HCT116 (cell line): ENCODE measurements at regions not wholly inside any gene's neighbourhood (a gene's known extent, or its start where the extent isn't known, plus 50 kb on each side); places are given as distances from the start of the nearest gene placed in this dataset.

Source experiments
- ATAC-seq: fragments of 200-7000 bp; cut with Tn5 transposase; 2 replicates; pipeline ENCODE4 v1.9.1; 2020; ENCODE audit warnings: mild to moderate bottlenecking, moderate library complexity
- BruUV-seq: library from RNA; stranded (reverse); fragments of 400-500 nt; replicated peaks from 2 replicates; lab custom pipeline; 2021; lab: Mats Ljungman, UMichigan
- CTCF ChIA-PET: fragments of 300-600 bp; sonication (Branson Sonifier 250); formaldehyde crosslinking; loops from one replicate; lab custom pipeline; 2021; ENCODE audit warnings: antibody characterized with exemption; lab: Charles Lee
- POLR2A ChIA-PET: fragments of 300-600, 350-600 bp; sonication (Branson Sonifier 250); formaldehyde crosslinking; loops from one replicate; lab custom pipeline; 2021; ENCODE audit warnings: antibody characterized with exemption; lab: Charles Lee
- RAD21 ChIA-PET, 2 experiments: fragments of 300-600 bp; sonication (Branson Sonifier 250); formaldehyde crosslinking; loops; one replicate each; lab custom pipeline; 2023; ENCODE audit warnings: low total read pairs in 2 of 2; ENCODE audit not compliant: uncharacterized antibody in 2 of 2, unreplicated experiment in 2 of 2, low non-redundant PET in 1 of 2; lab: Charles Lee
- DNase-seq: peaks from one replicate; pipeline ENCODE4 v3.0.0-alpha.2; 2010; ENCODE audit warnings: low read depth, low spot score
- H2AFZ ChIP-seq: fragments of 200-600 bp; shearing (Covaris generic), sonication (generic); 2 replicates; pipeline ENCODE4 v1.6.1; 2017; ENCODE audit warnings: low read depth, mixed run types, mixed read lengths, antibody characterized with exemption, low read length; ENCODE audit not compliant: poor library complexity, severe bottlenecking
- H3K27ac ChIP-seq: 2 replicates; pipeline ENCODE4 v1.5.1; 2012; ENCODE audit warnings: low read depth, low read length
- H3K27me3 ChIP-seq: fragments of 200-600 bp; sonication (generic); 2 replicates; pipeline ENCODE4 v1.6.1; 2016; ENCODE audit warnings: mixed run types, low read length, mixed read lengths; ENCODE audit not compliant: insufficient read depth
- H3K36me3 ChIP-seq, 2 experiments: fragments of 200-500 bp in 1 of 2; fragments of 200-600 bp in 1 of 2; sonication (Bioruptor generic) in 1 of 2; sonication (generic) in 1 of 2; 2 replicates each; pipeline versions ENCODE4 v1.5.1 to v1.6.1; 2014 to 2016; ENCODE audit warnings: low read length in 2 of 2, inconsistent platforms in 1 of 2, mixed read lengths in 1 of 2, mixed run types in 1 of 2; ENCODE audit not compliant: insufficient read depth in 2 of 2, control insufficient read depth in 1 of 2
- H3K4me1 ChIP-seq, 2 experiments: fragments of 200-600 bp in 1 of 2; sonication (generic) in 1 of 2; 2 replicates each; pipeline versions ENCODE4 v1.5.1 to v1.6.1; 2012 to 2017; ENCODE audit warnings: low read length in 2 of 2, inconsistent platforms in 1 of 2, mild to moderate bottlenecking in 1 of 2, mixed read lengths in 1 of 2, mixed run types in 1 of 2, moderate library complexity in 1 of 2; ENCODE audit not compliant: insufficient read depth in 2 of 2, control insufficient read depth in 1 of 2
- H3K4me2 ChIP-seq: fragments of 200-600 bp; sonication (generic); 2 replicates; pipeline ENCODE4 v1.6.1; 2017; ENCODE audit warnings: mixed run types, low read length, mixed read lengths
- H3K4me3 ChIP-seq, 2 experiments: fragments of 200-600 bp in 1 of 2; sonication (generic) in 1 of 2; replicated peaks in 1 of 2; 2 replicates each; pipeline ENCODE4 v1.5.1; 2011 to 2016; ENCODE audit warnings: low read length in 2 of 2, control low read depth in 1 of 2, low read depth in 1 of 2, mild to moderate bottlenecking in 1 of 2, mixed read lengths in 1 of 2, mixed run types in 1 of 2
- H3K79me2 ChIP-seq: fragments of 200-600 bp; sonication (generic); 2 replicates; pipeline ENCODE4 v1.6.1; 2017; ENCODE audit warnings: mild to moderate bottlenecking, mixed run types, low read length, moderate library complexity, mixed read lengths; ENCODE audit not compliant: insufficient read depth
- H3K9ac ChIP-seq: fragments of 200-600 bp; sonication (generic); 2 replicates; pipeline ENCODE4 v1.6.1; 2016; ENCODE audit warnings: low read length, mixed read lengths
- H3K9me2 ChIP-seq: fragments of 200-600 bp; sonication (generic), shearing (Covaris generic); 2 replicates; pipeline ENCODE4 v1.6.1; 2017; ENCODE audit warnings: mixed run types, mild to moderate bottlenecking, moderate library complexity; ENCODE audit not compliant: insufficient read depth
- H3K9me3 ChIP-seq, 2 experiments: fragments of 200-500 bp in 1 of 2; fragments of 200-600 bp in 1 of 2; sonication (Bioruptor generic) in 1 of 2; sonication (generic) in 1 of 2; 2 replicates each; pipeline ENCODE4 v1.6.1; 2014 to 2017; ENCODE audit warnings: low read length in 2 of 2, mixed read lengths in 2 of 2, inconsistent platforms in 1 of 2, low read depth in 1 of 2, mild to moderate bottlenecking in 1 of 2, mixed run types in 1 of 2, moderate library complexity in 1 of 2; ENCODE audit not compliant: control insufficient read depth in 1 of 2, insufficient read depth in 1 of 2
- H4K20me1 ChIP-seq: fragments of 200-600 bp; sonication (generic), shearing (Covaris generic); 2 replicates; pipeline ENCODE4 v1.6.1; 2017; ENCODE audit warnings: mixed run types, mild to moderate bottlenecking, moderate library complexity; ENCODE audit not compliant: insufficient read depth
- ATF3 ChIP-seq: IDR thresholded peaks from 2 replicates; pipeline ENCODE4 v1.6.1; 2012
- CBX3 ChIP-seq: IDR thresholded peaks from 2 replicates; pipeline ENCODE4 v1.6.1; 2012; ENCODE audit warnings: low read depth
- CEBPB ChIP-seq: IDR thresholded peaks from 2 replicates; pipeline ENCODE4 v1.6.1; 2012; ENCODE audit warnings: low read depth
- CTCF ChIP-seq, 3 experiments: fragments of 200-600 bp in 1 of 3; sonication (generic) in 1 of 3; IDR thresholded peaks in 2 of 3; conservative IDR thresholded peaks in 1 of 3; 2 replicates each; pipeline ENCODE4 v1.5.1; 2012 to 2017; ENCODE audit warnings: low read depth in 2 of 3, low read length in 2 of 3, antibody characterized with exemption in 1 of 3, borderline replicate concordance in 1 of 3, control low read depth in 1 of 3, mild to moderate bottlenecking in 1 of 3, mixed read lengths in 1 of 3, mixed run types in 1 of 3, moderate library complexity in 1 of 3; ENCODE audit not compliant: insufficient read depth in 1 of 3
- EGR1 ChIP-seq: IDR thresholded peaks from 2 replicates; pipeline ENCODE4 v1.6.1; 2012; ENCODE audit warnings: low read depth
- ELF1 ChIP-seq: IDR thresholded peaks from 2 replicates; pipeline ENCODE4 v1.6.1; 2012; ENCODE audit warnings: low read depth, borderline replicate concordance
- EZH2 ChIP-seq: fragments of 200-600 bp; sonication (generic); IDR thresholded peaks from 2 replicates; pipeline ENCODE4 v1.6.1; 2017; ENCODE audit warnings: antibody characterized with exemption, mixed run types
- EZH2phosphoT487 ChIP-seq: fragments of 200-600 bp; IDR thresholded peaks from 2 replicates; pipeline ENCODE4 v1.6.1; 2018; ENCODE audit warnings: antibody characterized with exemption, borderline replicate concordance
- FOSL1 ChIP-seq: IDR thresholded peaks from 2 replicates; pipeline ENCODE4 v1.6.1; 2012; ENCODE audit warnings: low read depth
- MAX ChIP-seq: IDR thresholded peaks from 2 replicates; pipeline ENCODE4 v1.6.1; 2012
- POLR2AphosphoS5 ChIP-seq: IDR thresholded peaks from 2 replicates; pipeline ENCODE4 v1.6.1; 2011; ENCODE audit warnings: mild to moderate bottlenecking, low read depth, low read length, moderate library complexity
- SIN3A ChIP-seq: IDR thresholded peaks from 2 replicates; pipeline ENCODE4 v1.6.1; 2012; ENCODE audit warnings: low read depth
- SRF ChIP-seq: IDR thresholded peaks from 2 replicates; pipeline ENCODE4 v1.6.1; 2012; ENCODE audit warnings: low read depth
- YY1 ChIP-seq: IDR thresholded peaks from 2 replicates; pipeline ENCODE4 v1.6.1; 2011; ENCODE audit warnings: low read length, low read depth, moderate library complexity, mild to moderate bottlenecking; ENCODE audit not compliant: insufficient replicate concordance; ENCODE audit errors: extremely low read depth
- ZBTB33 ChIP-seq: IDR thresholded peaks from 2 replicates; pipeline ENCODE4 v1.6.1; 2011; ENCODE audit warnings: mild to moderate bottlenecking, low read length, moderate library complexity; ENCODE audit not compliant: insufficient replicate concordance; ENCODE audit errors: extremely low read depth
- ZFX ChIP-seq: fragments of 450-650 bp; IDR thresholded peaks from 2 replicates; pipeline ENCODE4 v1.6.1; 2017
- intact Hi-C: fragments of 100-400 bp; cut with micrococcal nuclease; formaldehyde crosslinking; loops from 2 replicates; pipeline ENCODE4 v1.10.0; 2022

- no peaks in the 10 kb centered on the region for H3K4me1 ChIP-seq
- H2AFZ ChIP-seq = no peak overlapping the region
- peaks cover 6 to 33% of the 10 kb centered on the region in 2 experiments for H3K36me3 ChIP-seq
- no peak for TF ChIP-seq FOSL1
- TF ChIP-seq YY1 = no peak
- TF ChIP-seq CBX3 = no peak
- no peak for TF ChIP-seq ELF1
- TF ChIP-seq EGR1 = no peak
- TF ChIP-seq CEBPB = no peak
- no peak for TF ChIP-seq ZFX
- TF ChIP-seq SIN3A = no peak
- TF ChIP-seq SRF = no peak
- TF ChIP-seq EZH2 = no peak
- TF ChIP-seq CTCF (IDR thresholded peaks at IDR 0.05 in 2 of 3, conservative IDR thresholded peaks at IDR 0.05 in 1 of 3; ENCODE audit: borderline replicate concordance in 1 of 3, insufficient read depth in 1 of 3, low read depth in 2 of 3, low read length in 2 of 3) = no peak
- TF ChIP-seq ATF3 = no peak
- TF ChIP-seq MAX = no peak
- no peak for TF ChIP-seq POLR2AphosphoS5
- no peak for TF ChIP-seq EZH2phosphoT487
- no peak for TF ChIP-seq ZBTB33
- H3K4me2 ChIP-seq = no peak overlapping the region
- ChIA-PET RAD21 (no interaction called here), CTCF (no interaction called here), POLR2A (interaction anchor here (0.6 kb wide), 1 partner anchor 429 kb away, joined by 3 read pairs; no protein-coding TSS in a partner anchor)
- no peak overlapping the region for H3K4me3 ChIP-seq
- DNase-seq = no peak
- no peaks in the 10 kb centered on the region for H3K9me3 ChIP-seq
- no peak overlapping the region for H3K9ac ChIP-seq
- H3K79me2 ChIP-seq = peaks cover 12% of the 10 kb centered on the region
- no peak for ATAC-seq
- no TSS peak for BruUV-seq
- H4K20me1 ChIP-seq = no peaks in the 10 kb centered on the region
- no peaks in the 10 kb centered on the region for H3K9me2 ChIP-seq
- H3K27me3 ChIP-seq = no peaks in the 10 kb centered on the region
- intact Hi-C loops = no loop called here
- H3K27ac ChIP-seq = no peak overlapping the region
These were observed 50.7 kb upstream of the BDH1 start for GRCh38 chr3:197606468-197606867.
